ENCODE measurements at regions not wholly inside any gene's neighbourhood (a gene's known extent, or its start where the extent isn't known, plus 50 kb on each side); places are given as distances from the start of the nearest gene placed in this dataset.

DNA sequence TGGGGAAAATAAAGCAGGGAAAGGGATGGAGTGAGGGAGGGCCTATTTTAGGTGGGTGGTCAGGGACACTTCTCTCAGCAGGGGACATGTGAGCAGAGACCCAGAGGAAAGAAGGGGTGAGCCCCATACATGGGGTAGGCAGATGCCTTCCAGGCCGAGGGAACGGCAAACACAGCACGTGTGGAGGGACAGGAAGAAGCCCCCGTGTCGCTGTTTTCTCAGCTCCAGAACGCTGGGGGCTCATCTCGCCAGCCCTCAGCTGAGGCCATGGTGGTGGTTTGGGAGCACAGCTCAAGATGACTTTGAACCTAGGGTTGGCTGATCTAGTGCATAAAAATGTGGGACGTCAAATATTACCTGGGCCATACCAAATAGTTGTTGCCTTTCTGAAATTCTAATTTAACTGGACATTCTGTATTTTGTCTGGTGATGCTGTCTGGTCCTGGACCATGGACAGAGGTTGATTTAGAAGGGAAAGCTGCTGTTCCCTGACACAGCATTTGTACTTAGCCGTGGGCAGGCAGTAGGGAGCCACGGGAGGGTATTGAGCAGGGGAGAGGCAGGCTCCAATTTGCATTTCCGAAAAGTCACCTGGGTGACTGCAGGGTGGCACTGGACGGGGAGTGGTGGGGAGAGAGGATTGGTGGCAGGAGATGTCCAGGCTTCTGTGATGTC is 53.1 kb upstream of the RUNX3 start:
- peaks cover 0 to 14% of the 10 kb centered on the region in 2 donors for H3K27me3 Mint-ChIP-seq
- DNase-seq (no peak), ATAC-seq (replicated peaks) (no peak)
- peaks cover 3% of the 10 kb centered on the region for H3K36me3 Mint-ChIP-seq (ENCODE audit: insufficient read depth)
- no peaks in the 10 kb centered on the region for H3K9me3 Mint-ChIP-seq
- H3K4me1 Mint-ChIP-seq (ENCODE audit: low read depth in 2 of 2): peaks cover 66 to 70% of the 10 kb centered on the region in 2 donors
- peak overlapping the region; percentile 35 to 71 for H3K27ac Mint-ChIP-seq
- H3K4me3 Mint-ChIP-seq: peak overlapping the region; percentile 30 to 61

DNA sequence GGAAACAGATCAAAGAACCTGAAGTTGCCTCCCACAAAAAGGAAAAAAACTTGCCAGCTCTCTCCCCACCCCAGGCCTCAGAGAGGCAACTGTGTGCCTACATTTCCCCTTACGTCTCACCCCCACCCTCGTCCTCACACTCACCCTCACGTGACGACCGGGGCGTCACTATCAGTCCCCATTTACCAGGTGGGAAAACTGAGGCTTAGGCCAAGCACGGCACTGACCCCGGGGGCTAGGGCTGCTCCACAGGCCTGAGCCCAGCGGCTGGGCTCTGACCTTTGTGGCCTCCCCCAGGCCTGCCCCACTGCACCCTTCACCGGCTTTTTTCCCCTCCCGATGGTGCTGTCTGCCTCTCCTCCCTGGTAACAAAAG is 51.5 kb upstream of the RUNX3 start:
- Mint-ChIP-seq H3K36me3 (ENCODE audit: insufficient read depth) (no peaks in the 10 kb centered on the region), H3K4me3 (peak overlapping the region; percentile 66), H3K9me3 (peaks cover 2 to 5% of the 10 kb centered on the region in 2 donors), H3K4me1 (ENCODE audit: low read depth in 2 of 2) (peaks cover 59 to 68% of the 10 kb centered on the region in 2 donors), H3K27me3 (peaks cover 0 to 14% of the 10 kb centered on the region in 2 donors), H3K27ac (peak overlapping the region; percentile 38 to 90)
- DNase-seq: peak in 2 of 3 experiments; percentile 29 to 34
- peak; percentile 56 for ATAC-seq (replicated peaks)

DNA sequence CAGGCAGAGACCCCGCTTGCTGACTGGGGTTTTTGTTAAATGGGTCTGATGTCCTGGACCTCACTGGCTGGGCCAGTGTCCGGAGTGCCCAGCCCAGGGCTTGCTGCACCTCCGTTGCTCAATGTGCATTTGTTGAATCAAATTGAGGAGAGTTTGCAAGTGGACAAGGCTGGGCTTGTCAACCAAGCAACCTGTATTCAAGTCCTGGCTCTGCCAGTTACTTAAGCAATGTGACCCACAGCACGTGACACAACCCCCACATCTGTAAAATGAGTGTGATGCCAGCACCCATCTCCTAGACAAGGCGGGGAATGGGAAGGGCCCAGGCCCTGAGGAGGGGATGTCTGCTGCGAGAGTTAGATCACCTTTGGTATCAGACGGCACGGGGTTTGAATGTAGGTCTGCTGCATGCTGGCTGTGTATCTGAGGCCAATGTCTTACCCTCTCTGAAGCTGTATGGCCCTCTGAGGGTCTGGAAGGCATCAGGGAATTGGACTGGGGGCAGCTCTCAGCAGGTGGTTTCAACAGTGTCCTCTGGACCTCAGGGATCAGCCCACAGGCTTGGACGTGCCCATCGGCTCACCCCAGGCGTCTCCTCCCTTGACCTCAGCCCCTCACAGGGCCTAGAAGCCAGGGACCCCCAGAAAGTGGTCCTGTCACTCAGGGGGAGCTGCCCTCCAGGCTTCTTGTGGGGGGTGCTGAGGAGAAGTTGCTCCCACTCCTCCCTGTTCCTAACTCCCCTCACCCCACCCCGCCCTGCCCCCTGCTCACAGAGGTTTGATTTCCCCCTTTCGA is 51.0 kb upstream of the RUNX3 start:
- DNase-seq: no peak
- H3K9me3 Mint-ChIP-seq: peaks cover 5 to 11% of the 10 kb centered on the region in 2 donors
- H3K27me3 Mint-ChIP-seq: peaks cover 0 to 14% of the 10 kb centered on the region in 2 donors

More for the DNA sequence above, 51.0 kb upstream of the RUNX3 start:
- H3K4me3 Mint-ChIP-seq: peak overlapping the region; percentile 66
- peak overlapping the region in 1 of 2 donors; percentile 90 for H3K27ac Mint-ChIP-seq
- no peak for ATAC-seq (replicated peaks)
- peaks cover 60 to 69% of the 10 kb centered on the region in 2 donors for H3K4me1 Mint-ChIP-seq (ENCODE audit: low read depth in 2 of 2)
- H3K36me3 Mint-ChIP-seq (ENCODE audit: insufficient read depth): no peaks in the 10 kb centered on the region
